NCI-H82 (cell line): ENCODE measurements at regions not wholly inside any gene's neighbourhood (a gene's known extent, or its start where the extent isn't known, plus 50 kb on each side); places are given as distances from the start of the nearest gene placed in this dataset.

Experiments
- DNase-seq: peaks from one replicate; lab custom pipeline; 2025; lab: John Stamatoyannopoulos, UW

GRCh38 chr2:215503381-215503780 lies 67.5 kb upstream of the FN1 start:
- DNase-seq = no peak

- no peak for DNase-seq
These were observed 64.6 kb upstream of the FN1 start for GRCh38 chr2:215500466-215500865.

- DNase-seq = no peak
These were observed 63.5 kb upstream of the FN1 start for GRCh38 chr2:215499331-215499730.

GRCh38 chr2:215498431-215498830 lies 62.6 kb upstream of the FN1 start:
- no peak for DNase-seq

GRCh38 chr2:215493376-215493775 lies 57.5 kb upstream of the FN1 start:
- no peak for DNase-seq

GRCh38 chr2:215489288-215489848 lies 53.5 kb upstream of the FN1 start:
- DNase-seq = no peak

DNA sequence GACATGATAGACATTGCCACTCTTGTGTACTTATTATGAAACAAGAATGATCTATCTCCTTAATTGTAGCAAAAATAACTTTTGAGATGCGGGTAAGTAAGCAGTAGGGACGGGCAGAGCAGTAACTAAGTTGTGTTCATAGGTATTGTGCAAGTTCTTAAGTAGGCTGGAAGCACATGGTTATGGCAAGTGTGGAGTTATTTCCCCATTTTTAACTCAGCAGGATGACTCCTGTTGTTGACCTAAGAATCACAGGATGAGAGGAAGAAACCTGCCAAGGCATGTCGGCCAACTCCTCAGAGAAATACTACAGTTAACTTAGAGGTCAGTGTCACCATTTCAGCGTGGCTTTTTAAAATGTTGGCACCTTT lies 51.1 kb upstream of the FN1 start:
- DNase-seq = no peak

DNA sequence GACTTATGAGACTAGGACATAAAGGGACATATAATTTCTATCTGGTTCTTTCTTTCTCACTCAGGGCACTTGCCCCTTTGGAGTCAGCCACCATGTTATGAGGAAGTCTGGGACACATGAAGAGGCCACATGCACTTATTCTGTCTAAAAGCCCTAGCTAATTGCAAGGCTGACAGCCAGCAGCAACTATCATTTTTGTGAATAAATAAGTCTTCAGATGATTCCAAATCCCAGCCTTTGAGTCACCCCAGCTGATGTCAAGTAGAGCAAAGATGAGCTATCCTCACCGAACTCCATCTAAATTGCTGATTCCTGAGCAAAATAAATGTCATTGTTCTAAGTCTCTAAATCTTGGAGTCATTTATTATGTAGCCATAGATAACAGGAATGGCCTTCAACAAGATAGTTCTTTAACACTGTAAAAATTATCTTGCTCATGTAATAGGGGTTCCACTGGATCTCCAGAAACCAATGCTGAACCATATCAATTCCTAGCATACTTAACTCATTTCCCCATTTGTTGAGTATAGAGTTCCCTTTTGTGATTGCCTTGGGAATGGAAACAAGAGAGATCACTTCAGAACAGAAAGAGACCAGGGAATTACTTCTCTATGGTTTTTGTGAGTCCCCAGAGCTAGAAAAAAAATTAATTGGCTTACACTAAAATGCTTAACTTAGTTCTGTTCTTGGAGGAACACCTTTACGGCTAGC lies 50.6 kb upstream of the FN1 start:
- no peak for DNase-seq
